HG02852 (cell line): ENCODE measurements at regions not wholly inside any gene's neighbourhood (a gene's known extent, or its start where the extent isn't known, plus 50 kb on each side); places are given as distances from the start of the nearest gene placed in this dataset.
"Not testable (repeated sequence)": the region's sequence is repeated elsewhere in the genome, so short reads cannot be mapped to it uniquely, and the experiment has no call there.

ENCODE experiments used
- ATAC-seq: cut with Tn5 transposase; IDR thresholded peaks from one replicate; pipeline ENCODE4 v1.9.1; 2021; ENCODE audit warnings: mild to moderate bottlenecking, moderate library complexity; ENCODE audit not compliant: unreplicated experiment

GRCh38 chr20:53819973-53820451, 226.4 kb upstream of the ZNF217 start:
- ATAC-seq, result no peak

- ATAC-seq, result no peak
Observed at GRCh38 chr20:53818457-53819177, 225.0 kb upstream of the ZNF217 start.

GRCh38 chr20:53817513-53817912, 223.9 kb upstream of the ZNF217 start:
- not testable (repeated sequence) for ATAC-seq

- no peak for ATAC-seq
Observed at GRCh38 chr20:53816872-53817398, 223.3 kb upstream of the ZNF217 start.

GRCh38 chr20:53815509-53815908, 221.9 kb upstream of the ZNF217 start:
- ATAC-seq, result no peak

GRCh38 chr20:53814060-53814459, 220.4 kb upstream of the ZNF217 start:
- no peak for ATAC-seq

- ATAC-seq, result no peak
Observed at GRCh38 chr20:53813636-53814035, 220.0 kb upstream of the ZNF217 start.

GRCh38 chr20:53811577-53811976, 217.9 kb upstream of the ZNF217 start:
- no peak for ATAC-seq

GRCh38 chr20:53810661-53811355, 217.2 kb upstream of the ZNF217 start:
- ATAC-seq, result no peak

- no peak for ATAC-seq
Observed at GRCh38 chr20:53809728-53810365, 216.2 kb upstream of the ZNF217 start.

- ATAC-seq, result no peak
Observed at GRCh38 chr20:53809217-53809616, 215.6 kb upstream of the ZNF217 start.

GRCh38 chr20:53808733-53809132, 215.1 kb upstream of the ZNF217 start:
- no peak for ATAC-seq

GRCh38 chr20:53808302-53808701, 214.7 kb upstream of the ZNF217 start:
- ATAC-seq, result not testable (repeated sequence)

GRCh38 chr20:53806683-53807401, 213.2 kb upstream of the ZNF217 start:
- ATAC-seq, result no peak

GRCh38 chr20:53805895-53806384, 212.3 kb upstream of the ZNF217 start:
- ATAC-seq, result no peak

- no peak for ATAC-seq
Observed at GRCh38 chr20:53804920-53805894, 211.6 kb upstream of the ZNF217 start.

GRCh38 chr20:53804308-53804707, 210.7 kb upstream of the ZNF217 start:
- ATAC-seq, result not testable (repeated sequence)

GRCh38 chr20:53803492-53804155, 210.0 kb upstream of the ZNF217 start:
- ATAC-seq, result no peak
